Lower leg skin (tissue), 3 donors: ENCODE measurements at regions not wholly inside any gene's neighbourhood (a gene's known extent, or its start where the extent isn't known, plus 50 kb on each side); places are given as distances from the start of the nearest gene placed in this dataset.

Source experiments
- POLR2A ChIP-seq, 2 donors: fragments of 450-650 bp; IDR thresholded peaks; one replicate each; pipeline ENCODE4 v1.6.1; 2016 to 2017; ENCODE audit warnings: antibody characterized with exemption in 2 of 2, mild to moderate bottlenecking in 1 of 2, moderate library complexity in 1 of 2
- TF ChIP-seq, protein P1 (sequence below), 3 donors: fragments of 450-650 bp; IDR thresholded peaks; one replicate each; pipeline ENCODE4 v1.5.1; 2016; ENCODE audit warnings: antibody characterized with exemption in 3 of 3, mild to moderate bottlenecking in 3 of 3, moderate library complexity in 2 of 3

GRCh38 chr11:96622026-96622634 is 232.3 kb downstream of the JRKL start:
- TF ChIP-seq POLR2A (IDR thresholded peaks at IDR 0.05), result no peak
- TF ChIP-seq, protein P1, sequence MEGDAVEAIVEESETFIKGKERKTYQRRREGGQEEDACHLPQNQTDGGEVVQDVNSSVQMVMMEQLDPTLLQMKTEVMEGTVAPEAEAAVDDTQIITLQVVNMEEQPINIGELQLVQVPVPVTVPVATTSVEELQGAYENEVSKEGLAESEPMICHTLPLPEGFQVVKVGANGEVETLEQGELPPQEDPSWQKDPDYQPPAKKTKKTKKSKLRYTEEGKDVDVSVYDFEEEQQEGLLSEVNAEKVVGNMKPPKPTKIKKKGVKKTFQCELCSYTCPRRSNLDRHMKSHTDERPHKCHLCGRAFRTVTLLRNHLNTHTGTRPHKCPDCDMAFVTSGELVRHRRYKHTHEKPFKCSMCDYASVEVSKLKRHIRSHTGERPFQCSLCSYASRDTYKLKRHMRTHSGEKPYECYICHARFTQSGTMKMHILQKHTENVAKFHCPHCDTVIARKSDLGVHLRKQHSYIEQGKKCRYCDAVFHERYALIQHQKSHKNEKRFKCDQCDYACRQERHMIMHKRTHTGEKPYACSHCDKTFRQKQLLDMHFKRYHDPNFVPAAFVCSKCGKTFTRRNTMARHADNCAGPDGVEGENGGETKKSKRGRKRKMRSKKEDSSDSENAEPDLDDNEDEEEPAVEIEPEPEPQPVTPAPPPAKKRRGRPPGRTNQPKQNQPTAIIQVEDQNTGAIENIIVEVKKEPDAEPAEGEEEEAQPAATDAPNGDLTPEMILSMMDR (IDR thresholded peaks at IDR 0.05), result no peak
